ENCODE measurements at regions not wholly inside any gene's neighbourhood (a gene's known extent, or its start where the extent isn't known, plus 50 kb on each side); places are given as distances from the start of the nearest gene placed in this dataset.

GRCh38 chr4:138757432-138757831 is 258.1 kb upstream of the NOCT start:
- TF ChIP-seq CTCF (IDR thresholded peaks at IDR 0.05) (no peak), POLR2A (IDR thresholded peaks at IDR 0.05) (no peak)
